ENCODE measurements at regions not wholly inside any gene's neighbourhood (a gene's known extent, or its start where the extent isn't known, plus 50 kb on each side); places are given as distances from the start of the nearest gene placed in this dataset.

DNA sequence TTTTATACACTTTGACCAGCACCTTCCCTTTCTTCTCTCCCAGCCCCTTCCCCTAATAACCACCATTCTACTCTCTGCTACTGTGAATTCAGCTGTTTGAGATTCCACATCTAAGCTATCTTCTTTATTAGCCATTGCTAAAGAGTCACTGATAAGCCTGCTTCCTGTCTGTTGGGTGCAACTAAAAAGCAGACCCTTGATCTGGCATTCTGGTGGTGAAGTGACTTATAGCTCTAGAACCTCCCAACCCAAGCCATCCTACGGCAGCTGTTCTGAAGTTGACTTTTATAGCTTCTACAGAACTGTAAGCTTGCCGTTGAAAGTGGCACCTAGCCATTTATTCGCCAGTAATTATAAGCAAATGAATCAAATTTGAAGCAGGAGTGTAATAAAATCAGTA is 105.6 kb downstream of the AHR start:
- TF ChIP-seq CTCF (IDR thresholded peaks at IDR 0.05; ENCODE audit: low read length) (no peak), EZH2 (optimal IDR thresholded peaks at IDR 0.05; ENCODE audit: low read depth, low read length) (no peak), EZH2phosphoT487 (IDR thresholded peaks at IDR 0.05; ENCODE audit: low read length) (no peak)
- no peak overlapping the region for H3K27ac ChIP-seq (ENCODE audit: low read length)

GRCh38 chr7:17405786-17406185 is 107.3 kb downstream of the AHR start:
- Histone ChIP-seq H3K27ac (ENCODE audit: low read length) (no peak overlapping the region), H3K9me2 (replicated peaks; ENCODE audit: insufficient read depth, low read length) (no peaks in the 10 kb centered on the region), H3F3A (ENCODE audit: insufficient read depth, low read length) (no peaks in the 10 kb centered on the region), H2AFZ (ENCODE audit: low read length) (no peak overlapping the region), H3K9ac (ENCODE audit: low read length) (no peak overlapping the region), H3K9me3 (replicated peaks; ENCODE audit: insufficient read depth, low read length) (no peaks in the 10 kb centered on the region), H4K20me1 (ENCODE audit: insufficient read depth, low read length) (no peaks in the 10 kb centered on the region), H3K4me3 (ENCODE audit: low read length) (no peak overlapping the region), H3K36me3 (replicated peaks; ENCODE audit: insufficient read depth, low read length) (no peaks in the 10 kb centered on the region), H3K27me3 (replicated peaks; ENCODE audit: insufficient read depth, low read length) (no peaks in the 10 kb centered on the region), H3K79me2 (ENCODE audit: low read length) (no peaks in the 10 kb centered on the region), H3K4me1 (ENCODE audit: low read length) (peaks cover under 1% of the 10 kb centered on the region; the same call in 1 of the 2 replicates), H3K4me2 (ENCODE audit: low read depth, low read length) (no peak overlapping the region)
- DNase-seq, result no peak
- TF ChIP-seq EZH2phosphoT487 (IDR thresholded peaks at IDR 0.05; ENCODE audit: low read length) (no peak), CTCF (IDR thresholded peaks at IDR 0.05; ENCODE audit: low read length) (no peak), EZH2 (optimal IDR thresholded peaks at IDR 0.05; ENCODE audit: low read depth, low read length) (no peak)

More for the DNA sequence above, 105.6 kb downstream of the AHR start:
- Histone ChIP-seq H3K4me2 (ENCODE audit: low read depth, low read length) (no peak overlapping the region), H3K79me2 (ENCODE audit: low read length) (no peaks in the 10 kb centered on the region), H3K4me1 (ENCODE audit: low read length) (no peaks in the 10 kb centered on the region), H3K9me2 (replicated peaks; ENCODE audit: insufficient read depth, low read length) (no peaks in the 10 kb centered on the region), H3K36me3 (replicated peaks; ENCODE audit: insufficient read depth, low read length) (no peaks in the 10 kb centered on the region), H3K4me3 (ENCODE audit: low read length) (no peak overlapping the region), H4K20me1 (ENCODE audit: insufficient read depth, low read length) (no peaks in the 10 kb centered on the region), H3K9me3 (replicated peaks; ENCODE audit: insufficient read depth, low read length) (no peaks in the 10 kb centered on the region), H3K9ac (ENCODE audit: low read length) (no peak overlapping the region), H3K27me3 (replicated peaks; ENCODE audit: insufficient read depth, low read length) (no peaks in the 10 kb centered on the region), H3F3A (ENCODE audit: insufficient read depth, low read length) (no peaks in the 10 kb centered on the region), H2AFZ (ENCODE audit: low read length) (no peak overlapping the region)
- DNase-seq, result no peak

DNA sequence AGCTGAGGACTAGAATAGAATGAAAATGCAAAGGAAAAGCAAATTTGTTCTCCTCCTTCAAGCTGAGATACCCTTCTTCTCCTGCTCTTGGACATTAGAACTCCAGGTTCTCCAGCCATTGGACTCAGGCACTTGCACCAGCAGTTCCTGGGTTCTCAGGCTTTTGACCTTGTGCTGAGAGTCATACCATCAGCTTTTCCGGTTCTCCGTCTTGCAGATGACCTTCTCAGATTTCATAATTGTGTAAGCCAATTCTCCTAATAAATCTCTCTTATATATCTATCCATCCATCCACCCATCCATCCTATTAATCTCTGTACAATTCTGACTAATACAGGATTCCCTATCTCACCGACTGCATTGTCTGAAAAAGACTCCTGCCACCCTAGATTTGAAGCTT is 108.3 kb downstream of the AHR start:
- H3K4me2 ChIP-seq (ENCODE audit: low read depth, low read length), result no peak overlapping the region
- H3K36me3 ChIP-seq (replicated peaks; ENCODE audit: insufficient read depth, low read length), result no peaks in the 10 kb centered on the region
- peaks cover 9% of the 10 kb centered on the region for H3K4me1 ChIP-seq (ENCODE audit: low read length)
- DNase-seq, result no peak
- no peaks in the 10 kb centered on the region for H3K9me3 ChIP-seq (replicated peaks; ENCODE audit: insufficient read depth, low read length)
- no peak overlapping the region for H2AFZ ChIP-seq (ENCODE audit: low read length)
- H3K79me2 ChIP-seq (ENCODE audit: low read length), result no peaks in the 10 kb centered on the region
- H3K9me2 ChIP-seq (replicated peaks; ENCODE audit: insufficient read depth, low read length), result no peaks in the 10 kb centered on the region
- no peak overlapping the region for H3K4me3 ChIP-seq (ENCODE audit: low read length)
- no peaks in the 10 kb centered on the region for H3K27me3 ChIP-seq (replicated peaks; ENCODE audit: insufficient read depth, low read length)
- no peaks in the 10 kb centered on the region for H4K20me1 ChIP-seq (ENCODE audit: insufficient read depth, low read length)
- no peak for TF ChIP-seq EZH2 (optimal IDR thresholded peaks at IDR 0.05; ENCODE audit: low read depth, low read length)
- H3K9ac ChIP-seq (ENCODE audit: low read length), result no peak overlapping the region
- H3F3A ChIP-seq (ENCODE audit: insufficient read depth, low read length), result peaks cover 5% of the 10 kb centered on the region; the same call in 1 of the 2 replicates
- no peak overlapping the region for H3K27ac ChIP-seq (ENCODE audit: low read length)

DNA sequence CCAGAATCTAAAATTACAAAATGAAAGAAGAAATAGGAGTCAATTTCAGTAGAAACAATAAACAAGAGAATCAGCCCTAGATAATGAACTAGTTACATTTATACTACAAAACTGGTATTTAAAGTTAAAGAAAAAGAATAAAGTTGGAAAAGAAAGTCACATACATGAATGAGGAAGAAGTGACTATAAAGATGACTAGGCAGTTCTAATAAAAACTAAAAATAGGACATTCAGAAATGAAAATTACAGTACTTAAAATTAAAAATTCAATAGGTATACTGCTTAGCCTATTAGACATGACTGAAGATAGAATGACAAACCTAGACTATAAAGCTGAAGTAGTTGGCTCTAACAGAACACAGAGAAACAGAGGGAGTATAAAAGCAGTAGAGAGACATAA is 108.8 kb downstream of the AHR start:
- no peaks in the 10 kb centered on the region for H3K9me3 ChIP-seq (replicated peaks; ENCODE audit: insufficient read depth, low read length)
- H4K20me1 ChIP-seq (ENCODE audit: insufficient read depth, low read length), result no peaks in the 10 kb centered on the region
- no peak overlapping the region for H3K27ac ChIP-seq (ENCODE audit: low read length)
- no peak for DNase-seq
- H3F3A ChIP-seq (ENCODE audit: insufficient read depth, low read length), result peaks cover 6% of the 10 kb centered on the region; the same call in 1 of the 2 replicates
- no peak overlapping the region for H3K4me2 ChIP-seq (ENCODE audit: low read depth, low read length)
- peaks cover 14% of the 10 kb centered on the region for H3K4me1 ChIP-seq (ENCODE audit: low read length)
- no peak for TF ChIP-seq EZH2phosphoT487 (IDR thresholded peaks at IDR 0.05; ENCODE audit: low read length)
- no peak for TF ChIP-seq CTCF (IDR thresholded peaks at IDR 0.05; ENCODE audit: low read length)
- TF ChIP-seq EZH2 (optimal IDR thresholded peaks at IDR 0.05; ENCODE audit: low read depth, low read length), result no peak
- no peak overlapping the region for H2AFZ ChIP-seq (ENCODE audit: low read length)
- H3K79me2 ChIP-seq (ENCODE audit: low read length), result no peaks in the 10 kb centered on the region
- H3K9me2 ChIP-seq (replicated peaks; ENCODE audit: insufficient read depth, low read length), result no peaks in the 10 kb centered on the region
- H3K9ac ChIP-seq (ENCODE audit: low read length), result no peak overlapping the region
- no peak overlapping the region for H3K4me3 ChIP-seq (ENCODE audit: low read length)
- H3K36me3 ChIP-seq (replicated peaks; ENCODE audit: insufficient read depth, low read length), result no peaks in the 10 kb centered on the region
- H3K27me3 ChIP-seq (replicated peaks; ENCODE audit: insufficient read depth, low read length), result no peaks in the 10 kb centered on the region

Data from MM.1S (cell line).